Osteoblast (primary cell): ENCODE measurements at regions not wholly inside any gene's neighbourhood (a gene's known extent, or its start where the extent isn't known, plus 50 kb on each side); places are given as distances from the start of the nearest gene placed in this dataset.
A peak's percentile ranks its signal among the peaks of the same experiment; 100 is the strongest.

Experiments
- DNase-seq: peaks from one replicate; pipeline ENCODE4 v3.0.0; 2011; ENCODE audit warnings: low spot score, mixed read lengths; ENCODE audit not compliant: insufficient read length; ENCODE audit errors: missing footprints
- H2AFZ ChIP-seq: 2 replicates; pipeline ENCODE4 v1.6.0; 2011; ENCODE audit warnings: mild to moderate bottlenecking, low read length
- H3K27ac ChIP-seq: 2 replicates; pipeline ENCODE4 v1.5.1; 2011; ENCODE audit warnings: mild to moderate bottlenecking, low read depth, low read length, moderate library complexity
- H3K27me3 ChIP-seq: 2 replicates; pipeline ENCODE4 v1.6.0; 2012; ENCODE audit warnings: mild to moderate bottlenecking, control low read depth, inconsistent platforms, low read length, moderate library complexity; ENCODE audit not compliant: insufficient read depth
- H3K36me3 ChIP-seq: 2 replicates; pipeline ENCODE4 v1.5.1; 2011; ENCODE audit warnings: mild to moderate bottlenecking, low read length, control low read depth, moderate library complexity; ENCODE audit not compliant: insufficient read depth
- H3K4me1 ChIP-seq: 2 replicates; pipeline ENCODE4 v1.5.1; 2011; ENCODE audit warnings: mild to moderate bottlenecking, low read length, control low read depth, moderate library complexity; ENCODE audit not compliant: insufficient read depth
- H3K4me2 ChIP-seq: 2 replicates; pipeline ENCODE4 v1.6.0; 2011; ENCODE audit warnings: mild to moderate bottlenecking, low read length; ENCODE audit not compliant: insufficient read depth
- H3K4me3 ChIP-seq: fragments of 200-600 bp; sonication (generic); 3 replicates; pipeline ENCODE4 v1.5.1; 2012; ENCODE audit warnings: mild to moderate bottlenecking, low read length, inconsistent platforms; ENCODE audit not compliant: insufficient read depth
- H3K79me2 ChIP-seq: 2 replicates; pipeline ENCODE4 v1.6.0; 2012; ENCODE audit warnings: mild to moderate bottlenecking, low read length, control low read depth, inconsistent platforms; ENCODE audit not compliant: insufficient read depth
- H3K9me3 ChIP-seq: 2 replicates; pipeline ENCODE4 v1.5.1; 2011; ENCODE audit warnings: low read depth, low read length, control low read depth
- H4K20me1 ChIP-seq: 2 replicates; pipeline ENCODE4 v1.6.0; 2012; ENCODE audit warnings: mild to moderate bottlenecking, low read length, control low read depth; ENCODE audit not compliant: insufficient read depth
- TF ChIP-seq, protein P1 (sequence below): IDR thresholded peaks from 2 replicates; pipeline ENCODE4 v1.5.1; 2011; ENCODE audit warnings: mild to moderate bottlenecking, low read depth, low read length, moderate library complexity; ENCODE audit errors: extremely low read depth

DNA sequence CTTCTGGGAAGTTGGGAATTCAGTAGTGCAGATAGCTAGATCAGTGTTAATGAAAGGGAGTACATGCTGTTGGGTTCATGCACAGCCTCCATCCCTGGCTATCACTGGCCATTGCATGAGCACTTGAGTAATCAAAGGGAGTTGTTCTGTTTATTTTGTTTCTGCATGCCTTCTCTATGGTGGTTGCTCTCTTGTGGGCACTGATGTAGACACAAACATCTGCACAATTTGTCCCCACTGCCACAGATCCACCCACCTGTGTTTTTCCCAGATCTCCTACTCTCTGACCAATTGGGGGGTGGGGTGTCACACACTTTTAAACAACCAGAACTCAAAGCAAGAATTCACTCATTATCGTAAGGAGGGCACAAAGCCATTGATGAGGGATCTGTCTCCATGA lies 89.7 kb upstream of the DHRS4 start:
- Histone ChIP-seq H3K27ac (no peak overlapping the region), H3K36me3 (no peaks in the 10 kb centered on the region), H4K20me1 (no peaks in the 10 kb centered on the region), H3K27me3 (peaks cover 6% of the 10 kb centered on the region), H3K4me2 (no peak overlapping the region), H3K9me3 (no peaks in the 10 kb centered on the region), H3K79me2 (no peaks in the 10 kb centered on the region), H3K4me1 (no peaks in the 10 kb centered on the region), H3K4me3 (no peak overlapping the region), H2AFZ (no peak overlapping the region)
- TF ChIP-seq, protein P1, sequence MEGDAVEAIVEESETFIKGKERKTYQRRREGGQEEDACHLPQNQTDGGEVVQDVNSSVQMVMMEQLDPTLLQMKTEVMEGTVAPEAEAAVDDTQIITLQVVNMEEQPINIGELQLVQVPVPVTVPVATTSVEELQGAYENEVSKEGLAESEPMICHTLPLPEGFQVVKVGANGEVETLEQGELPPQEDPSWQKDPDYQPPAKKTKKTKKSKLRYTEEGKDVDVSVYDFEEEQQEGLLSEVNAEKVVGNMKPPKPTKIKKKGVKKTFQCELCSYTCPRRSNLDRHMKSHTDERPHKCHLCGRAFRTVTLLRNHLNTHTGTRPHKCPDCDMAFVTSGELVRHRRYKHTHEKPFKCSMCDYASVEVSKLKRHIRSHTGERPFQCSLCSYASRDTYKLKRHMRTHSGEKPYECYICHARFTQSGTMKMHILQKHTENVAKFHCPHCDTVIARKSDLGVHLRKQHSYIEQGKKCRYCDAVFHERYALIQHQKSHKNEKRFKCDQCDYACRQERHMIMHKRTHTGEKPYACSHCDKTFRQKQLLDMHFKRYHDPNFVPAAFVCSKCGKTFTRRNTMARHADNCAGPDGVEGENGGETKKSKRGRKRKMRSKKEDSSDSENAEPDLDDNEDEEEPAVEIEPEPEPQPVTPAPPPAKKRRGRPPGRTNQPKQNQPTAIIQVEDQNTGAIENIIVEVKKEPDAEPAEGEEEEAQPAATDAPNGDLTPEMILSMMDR: no peak
- DNase-seq: no peak

DNA sequence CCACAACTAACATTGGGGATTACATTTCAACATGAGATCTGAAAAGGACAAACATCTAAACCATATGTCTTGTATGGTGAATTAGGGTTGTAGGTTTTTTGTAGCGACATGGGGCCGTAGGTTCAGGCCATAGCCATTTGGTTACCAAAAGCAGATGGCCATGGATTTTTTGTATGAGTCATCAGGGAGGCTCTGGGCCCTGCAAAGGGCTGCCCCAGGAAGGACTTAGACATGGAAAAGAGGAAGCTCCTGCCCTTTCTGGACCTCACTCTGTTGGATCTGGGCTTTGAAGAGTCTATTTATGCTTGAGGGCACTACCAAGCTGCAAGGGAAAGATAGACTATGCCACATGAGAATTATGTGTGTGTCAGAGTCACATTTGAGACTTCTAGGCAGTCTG lies 89.3 kb upstream of the DHRS4 start:
- no peak overlapping the region for H2AFZ ChIP-seq
- H3K27ac ChIP-seq: no peak overlapping the region
- no peaks in the 10 kb centered on the region for H3K4me1 ChIP-seq
- H4K20me1 ChIP-seq: no peaks in the 10 kb centered on the region
- no peaks in the 10 kb centered on the region for H3K36me3 ChIP-seq
- TF ChIP-seq, protein P1: no peak
- H3K4me3 ChIP-seq: no peak overlapping the region
- H3K79me2 ChIP-seq: no peaks in the 10 kb centered on the region
- peak; percentile 44 for DNase-seq
- H3K27me3 ChIP-seq: peaks cover 6% of the 10 kb centered on the region
- H3K9me3 ChIP-seq: no peaks in the 10 kb centered on the region
- H3K4me2 ChIP-seq: no peak overlapping the region

DNA sequence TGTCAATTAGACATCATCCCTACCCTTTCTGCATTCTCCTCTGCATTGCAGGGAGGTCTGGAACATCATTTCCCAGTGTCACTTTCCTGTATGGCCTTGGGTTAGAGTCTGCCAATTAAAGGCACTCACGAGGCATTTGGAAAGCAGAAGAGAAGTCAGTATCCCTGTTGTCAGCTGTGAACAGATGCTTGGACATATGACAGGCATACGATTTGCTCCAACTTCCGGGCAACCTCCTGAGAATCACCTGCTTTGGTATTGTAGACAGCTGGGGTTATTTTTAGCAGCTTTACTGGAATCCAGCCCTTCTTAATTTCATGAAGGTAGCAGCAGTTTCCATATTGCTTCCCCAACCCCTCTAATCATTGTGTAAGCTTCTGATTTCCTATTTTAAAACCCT lies 88.7 kb upstream of the DHRS4 start:
- Histone ChIP-seq H3K9me3 (no peaks in the 10 kb centered on the region), H3K4me2 (no peak overlapping the region), H3K27ac (no peak overlapping the region), H3K36me3 (no peaks in the 10 kb centered on the region), H3K4me1 (no peaks in the 10 kb centered on the region), H3K79me2 (no peaks in the 10 kb centered on the region), H3K27me3 (peaks cover 6% of the 10 kb centered on the region), H3K4me3 (no peak overlapping the region), H4K20me1 (no peaks in the 10 kb centered on the region), H2AFZ (no peak overlapping the region)
- TF ChIP-seq, protein P1: no peak
- DNase-seq: peak; percentile 4

DNA sequence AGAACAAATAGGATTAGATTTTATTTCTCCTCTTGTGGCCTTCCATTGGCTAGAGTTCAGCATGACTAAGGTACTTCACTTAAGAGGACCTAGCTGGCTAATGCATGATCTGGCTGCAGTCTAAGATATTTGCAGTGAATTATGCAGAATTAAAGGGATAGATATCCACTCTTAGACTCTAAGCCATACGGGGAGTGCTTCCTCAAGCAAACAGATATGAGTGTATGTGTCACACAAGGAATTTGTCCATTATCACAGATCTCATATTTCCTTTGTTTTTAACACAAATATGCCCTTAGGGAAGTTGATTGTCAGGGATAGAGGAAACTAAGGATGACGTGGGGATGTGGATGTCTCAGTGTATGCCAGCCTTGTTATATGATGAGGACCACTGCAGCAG lies 88.1 kb upstream of the DHRS4 start:
- no peaks in the 10 kb centered on the region for H3K9me3 ChIP-seq
- H3K27ac ChIP-seq: no peak overlapping the region
- H3K79me2 ChIP-seq: no peaks in the 10 kb centered on the region
- H4K20me1 ChIP-seq: no peaks in the 10 kb centered on the region
- H3K27me3 ChIP-seq: peaks cover under 1% of the 10 kb centered on the region
- no peak overlapping the region for H2AFZ ChIP-seq
- H3K4me1 ChIP-seq: no peaks in the 10 kb centered on the region
- H3K36me3 ChIP-seq: no peaks in the 10 kb centered on the region
- TF ChIP-seq, protein P1: no peak
- H3K4me3 ChIP-seq: no peak overlapping the region
- no peak overlapping the region for H3K4me2 ChIP-seq
- DNase-seq: peak; percentile 29
